Endothelial cell of umbilical vein (primary cell): ENCODE measurements at regions not wholly inside any gene's neighbourhood (a gene's known extent, or its start where the extent isn't known, plus 50 kb on each side); places are given as distances from the start of the nearest gene placed in this dataset.

Experiments
- BruUV-seq: library from RNA; stranded (reverse); fragments of 400-500 nt; replicated peaks from 2 replicates; lab custom pipeline; 2021; lab: Mats Ljungman, UMichigan
- CTCF ChIA-PET: fragments of 300-600, 350-600 bp; sonication (Branson Sonifier 250); formaldehyde crosslinking; loops from one replicate; lab custom pipeline; 2021; ENCODE audit warnings: antibody characterized with exemption, inconsistent platforms; lab: Charles Lee
- POLR2A ChIA-PET: fragments of 300-600, 350-600 bp; sonication (Branson Sonifier 250); formaldehyde crosslinking; loops from one replicate; lab custom pipeline; 2021; ENCODE audit warnings: antibody characterized with exemption, inconsistent platforms; lab: Charles Lee
- DNase-seq: peaks from one replicate; pipeline ENCODE4 v3.0.0-alpha.2; 2011; ENCODE audit warnings: low read depth, low spot score
- FAIRE-seq: peaks from 2 replicates; lab custom pipeline; 2011; peaks lifted over from hg19 to GRCh38; lab: Jason Lieb, UNC
- H2AFZ ChIP-seq: 2 replicates; pipeline ENCODE4 v1.6.0; 2012; ENCODE audit warnings: low read depth, low read length, control low read depth, inconsistent platforms
- H3K27ac ChIP-seq: 2 replicates; pipeline ENCODE4 v1.5.1; 2011; ENCODE audit warnings: low read depth, mild to moderate bottlenecking, control low read depth, low read length, moderate library complexity; ENCODE audit not compliant: insufficient read depth
- H3K27me3 ChIP-seq, 2 experiments: 2 replicates each; pipeline versions ENCODE4 v1.6.0 to v1.6.1; 2011; ENCODE audit warnings: low read length in 2 of 2, mixed read lengths in 1 of 2; ENCODE audit not compliant: control insufficient read depth in 2 of 2, insufficient read depth in 2 of 2
- H3K36me3 ChIP-seq, 2 experiments: 2 replicates in 1 of 2; 3 replicates in 1 of 2; pipeline ENCODE4 v1.5.1; 2011; ENCODE audit warnings: low read length in 2 of 2, mild to moderate bottlenecking in 1 of 2, moderate library complexity in 1 of 2; ENCODE audit not compliant: control insufficient read depth in 2 of 2, insufficient read depth in 2 of 2; ENCODE audit errors: extremely low read depth in 1 of 2
- H3K4me1 ChIP-seq: 3 replicates; pipeline ENCODE4 v1.5.1; 2011; ENCODE audit warnings: mild to moderate bottlenecking, low read length; ENCODE audit not compliant: control insufficient read depth, insufficient read depth; ENCODE audit errors: extremely low read depth
- H3K4me2 ChIP-seq: 2 replicates; pipeline ENCODE4 v1.6.1; 2011; ENCODE audit warnings: low read length, control low read depth, mixed read lengths; ENCODE audit not compliant: insufficient read depth
- H3K4me3 ChIP-seq, 3 experiments: fragments of 200-600 bp in 1 of 3; sonication (generic), shearing (Covaris generic) in 1 of 3; replicated peaks in 1 of 3; 2 replicates each; pipeline ENCODE4 v1.5.1; 2011 to 2016; ENCODE audit warnings: control low read depth in 3 of 3, low read length in 3 of 3, mild to moderate bottlenecking in 2 of 3, inconsistent platforms in 1 of 3, low read depth in 1 of 3, moderate library complexity in 1 of 3; ENCODE audit not compliant: insufficient read depth in 1 of 3
- H3K79me2 ChIP-seq: 2 replicates; pipeline ENCODE4 v1.6.0; 2012; ENCODE audit warnings: low read length, inconsistent platforms; ENCODE audit not compliant: control insufficient read depth, insufficient read depth
- H3K9ac ChIP-seq: replicated peaks from 2 replicates; pipeline ENCODE3; 2011; ENCODE audit warnings: low read length, control low read depth; ENCODE audit not compliant: insufficient read depth; ENCODE audit errors: extremely low read depth
- H3K9me1 ChIP-seq: replicated peaks from 3 replicates; pipeline ENCODE4 v1.6.0; 2011; ENCODE audit warnings: mild to moderate bottlenecking, low read length; ENCODE audit not compliant: control insufficient read depth, insufficient read depth; ENCODE audit errors: extremely low read depth
- H3K9me3 ChIP-seq: replicated peaks from 2 replicates; pipeline ENCODE4 v1.5.1; 2012; ENCODE audit warnings: low read length, inconsistent platforms; ENCODE audit not compliant: control insufficient read depth, insufficient read depth
- H4K20me1 ChIP-seq: replicated peaks from 2 replicates; pipeline ENCODE3; 2011; ENCODE audit warnings: mild to moderate bottlenecking, low read length; ENCODE audit not compliant: control insufficient read depth, insufficient read depth; ENCODE audit errors: extremely low read depth
- EZH2 ChIP-seq: IDR thresholded peaks from 2 replicates; pipeline ENCODE4 v1.6.1; 2012; ENCODE audit warnings: borderline replicate concordance, low read depth, mild to moderate bottlenecking, moderate library complexity, low read length, inconsistent platforms; ENCODE audit not compliant: severe bottlenecking
- FOS ChIP-seq: IDR thresholded peaks from 2 replicates; pipeline ENCODE4 v1.6.1; 2011; ENCODE audit warnings: mild to moderate bottlenecking, low read length, moderate library complexity, borderline replicate concordance; ENCODE audit not compliant: insufficient read depth
- GATA2 ChIP-seq: IDR thresholded peaks from 2 replicates; pipeline ENCODE4 v1.7.0; 2011; ENCODE audit warnings: low read depth, mild to moderate bottlenecking, moderate library complexity, mixed read lengths, low read length; ENCODE audit not compliant: insufficient read length, insufficient read depth
- JUN ChIP-seq: IDR thresholded peaks from 2 replicates; pipeline ENCODE4 v1.6.1; 2011; ENCODE audit warnings: borderline replicate concordance, low read depth; ENCODE audit not compliant: insufficient read length, insufficient read depth
- MYC ChIP-seq: IDR thresholded peaks from one replicate; pipeline ENCODE4 v1.6.1; 2011; ENCODE audit warnings: mild to moderate bottlenecking, low read depth, low read length
- POLR2A ChIP-seq: IDR thresholded peaks from 2 replicates; pipeline ENCODE4 v1.6.1; 2012; ENCODE audit warnings: low read depth, mild to moderate bottlenecking, control low read depth, low read length
- POLR2AphosphoS5 ChIP-seq: IDR thresholded peaks from 2 replicates; pipeline ENCODE4 v1.6.1; 2012; ENCODE audit warnings: low read depth, mild to moderate bottlenecking, control low read depth, low read length, moderate library complexity; ENCODE audit not compliant: insufficient read depth
- dilution Hi-C: fragments of 300-500 bp; cut with MboI; formaldehyde crosslinking; loops from one replicate; pipeline ENCODE4 v1.15.0; 2019; ENCODE audit warnings: low sequenced_read_pairs; ENCODE audit not compliant: extremely low pct_ligation_motif_present
- intact Hi-C: fragments of 100-400 bp; cut with micrococcal nuclease; formaldehyde crosslinking; loops from one replicate; pipeline ENCODE4 v1.10.0; 2022
- TF ChIP-seq, protein P1 (sequence below), 2 donors: IDR thresholded peaks; 1 replicate in 1 of 2; 2 replicates in 1 of 2; pipeline ENCODE4 v1.5.1; 2011; ENCODE audit warnings: low read length in 2 of 2, mild to moderate bottlenecking in 2 of 2, moderate library complexity in 2 of 2, control low read depth in 1 of 2, inconsistent platforms in 1 of 2, low read depth in 1 of 2; ENCODE audit not compliant: insufficient read depth in 1 of 2; ENCODE audit errors: extremely low read depth in 1 of 2
- TF ChIP-seq, protein P2 (sequence below): IDR thresholded peaks from 2 replicates; pipeline ENCODE4 v1.6.1; 2011; ENCODE audit not compliant: insufficient read depth, insufficient read length

DNA sequence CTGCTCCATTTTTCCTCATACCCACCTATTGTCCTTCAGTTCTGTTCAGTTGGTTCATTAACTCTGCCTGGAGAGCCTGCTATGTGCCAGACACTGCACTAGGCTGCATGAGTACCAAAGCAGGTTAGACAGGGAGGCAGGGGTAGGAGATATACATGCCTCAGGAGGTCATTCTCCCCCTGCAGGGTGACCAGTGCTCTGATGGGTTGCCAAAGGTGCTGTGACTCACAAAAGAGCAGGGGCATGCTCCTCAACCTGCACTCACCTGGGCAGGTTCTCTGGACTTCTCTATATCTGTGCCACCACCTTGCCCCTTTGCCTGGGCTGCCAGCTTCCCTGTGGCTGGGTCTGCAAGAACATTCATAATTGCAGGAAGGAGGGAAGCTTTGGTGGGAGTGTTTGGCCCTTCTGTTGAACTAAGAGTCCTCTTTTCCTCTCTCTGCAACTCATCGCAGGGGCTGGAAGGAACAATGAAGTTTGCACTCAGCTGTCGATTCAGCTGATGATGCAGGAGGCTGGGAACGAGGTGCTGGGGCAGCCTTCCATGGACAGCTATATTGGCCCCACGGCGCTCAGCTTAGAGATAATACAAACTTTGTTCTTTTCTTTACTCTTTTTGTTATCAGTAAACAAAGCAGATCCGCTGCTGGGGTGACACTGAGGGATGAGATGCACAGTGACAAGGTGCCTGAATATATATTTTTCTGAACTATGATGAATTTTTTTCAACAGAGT, 356.4 kb upstream of the PLXNA2 start:
- H3K4me2 ChIP-seq: no peak overlapping the region
- CTCF ChIA-PET: interaction anchor here (0.6 kb wide), 1 partner anchor 14 kb away, joined by 3 read pairs; no protein-coding TSS in a partner anchor
- no TSS peak for BruUV-seq
- no peak overlapping the region for H3K9ac ChIP-seq
- DNase-seq (no peak), FAIRE-seq (no peak)
- no peaks in the 10 kb centered on the region for H3K79me2 ChIP-seq
- dilution Hi-C loops: no loop called here
- no peaks in the 10 kb centered on the region for H3K36me3 ChIP-seq
- intact Hi-C loops: no loop called here
- no peaks in the 10 kb centered on the region for H3K9me1 ChIP-seq
- TF ChIP-seq FOS: no peak
- no peak for TF ChIP-seq EZH2
- no peak for TF ChIP-seq JUN
- TF ChIP-seq GATA2: no peak
- no peak for TF ChIP-seq MYC
- no peak for TF ChIP-seq POLR2AphosphoS5
- no peak for TF ChIP-seq POLR2A
- TF ChIP-seq, protein P1, sequence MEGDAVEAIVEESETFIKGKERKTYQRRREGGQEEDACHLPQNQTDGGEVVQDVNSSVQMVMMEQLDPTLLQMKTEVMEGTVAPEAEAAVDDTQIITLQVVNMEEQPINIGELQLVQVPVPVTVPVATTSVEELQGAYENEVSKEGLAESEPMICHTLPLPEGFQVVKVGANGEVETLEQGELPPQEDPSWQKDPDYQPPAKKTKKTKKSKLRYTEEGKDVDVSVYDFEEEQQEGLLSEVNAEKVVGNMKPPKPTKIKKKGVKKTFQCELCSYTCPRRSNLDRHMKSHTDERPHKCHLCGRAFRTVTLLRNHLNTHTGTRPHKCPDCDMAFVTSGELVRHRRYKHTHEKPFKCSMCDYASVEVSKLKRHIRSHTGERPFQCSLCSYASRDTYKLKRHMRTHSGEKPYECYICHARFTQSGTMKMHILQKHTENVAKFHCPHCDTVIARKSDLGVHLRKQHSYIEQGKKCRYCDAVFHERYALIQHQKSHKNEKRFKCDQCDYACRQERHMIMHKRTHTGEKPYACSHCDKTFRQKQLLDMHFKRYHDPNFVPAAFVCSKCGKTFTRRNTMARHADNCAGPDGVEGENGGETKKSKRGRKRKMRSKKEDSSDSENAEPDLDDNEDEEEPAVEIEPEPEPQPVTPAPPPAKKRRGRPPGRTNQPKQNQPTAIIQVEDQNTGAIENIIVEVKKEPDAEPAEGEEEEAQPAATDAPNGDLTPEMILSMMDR (IDR thresholded peaks at IDR 0.05; ENCODE audit: extremely low read depth in 1 of 2, insufficient read depth in 1 of 2, low read depth in 1 of 2, low read length in 2 of 2): no peak
- TF ChIP-seq, protein P2, sequence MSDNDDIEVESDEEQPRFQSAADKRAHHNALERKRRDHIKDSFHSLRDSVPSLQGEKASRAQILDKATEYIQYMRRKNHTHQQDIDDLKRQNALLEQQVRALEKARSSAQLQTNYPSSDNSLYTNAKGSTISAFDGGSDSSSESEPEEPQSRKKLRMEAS: no peak
- no peaks in the 10 kb centered on the region for H3K27me3 ChIP-seq
- no peak overlapping the region for H3K4me3 ChIP-seq
- no peaks in the 10 kb centered on the region for H3K4me1 ChIP-seq
- no peak overlapping the region for H2AFZ ChIP-seq
- POLR2A ChIA-PET: no interaction called here
- H4K20me1 ChIP-seq: no peaks in the 10 kb centered on the region
- no peak overlapping the region for H3K27ac ChIP-seq
- H3K9me3 ChIP-seq: no peaks in the 10 kb centered on the region
